HepG2 (cell line): ENCODE measurements at regions not wholly inside any gene's neighbourhood (a gene's known extent, or its start where the extent isn't known, plus 50 kb on each side); places are given as distances from the start of the nearest gene placed in this dataset.

Experiments
- ATAC-seq: fragments of 200-7000 bp; cut with Tn5 transposase; 3 replicates; pipeline ENCODE4 v1.9.1; 2020; ENCODE audit warnings: mild to moderate bottlenecking, moderate library complexity
- BruUV-seq: library from RNA; stranded (reverse); fragments of 400-500 nt; replicated peaks from 2 replicates; lab custom pipeline; 2021; lab: Mats Ljungman, UMichigan
- CTCF ChIA-PET: fragments of 300-600 bp; formaldehyde crosslinking; extraction: SDS; loops from one replicate; lab custom pipeline; 2021; ENCODE audit warnings: low total read pairs, inconsistent platforms, low intra/inter-chr PET ratio; lab: Yijun Ruan, JAX
- POLR2A ChIA-PET: fragments of 350-600 bp; sonication (Branson Sonifier 250); formaldehyde crosslinking; loops from one replicate; lab custom pipeline; 2020; ENCODE audit warnings: antibody characterized with exemption, inconsistent platforms; lab: Yijun Ruan, JAX
- DNase-seq: peaks from one replicate; pipeline ENCODE4 v3.0.0-alpha.2; 2015; ENCODE audit warnings: low spot score
- FAIRE-seq: peaks from 3 replicates; lab custom pipeline; 2011; peaks lifted over from hg19 to GRCh38; lab: Jason Lieb, UNC
- H2AFZ ChIP-seq: one replicate; pipeline ENCODE4 v1.6.1; 2011; ENCODE audit warnings: low read length, inconsistent platforms
- H3K27ac ChIP-seq: fragments of 300-600 bp; 3 replicates; pipeline ENCODE4 v1.8.0; 2011; ENCODE audit warnings: mixed run types, mild to moderate bottlenecking, mixed read lengths, low read length, inconsistent platforms; ENCODE audit not compliant: insufficient read depth; ENCODE audit errors: extremely low read length
- H3K27me3 ChIP-seq, 2 experiments: fragments of 200-600 bp in 1 of 2; 2 replicates in 1 of 2; 3 replicates in 1 of 2; pipeline versions ENCODE4 v1.6.0 to v1.8.0; 2011; ENCODE audit warnings: low read length in 2 of 2, mild to moderate bottlenecking in 2 of 2, moderate library complexity in 2 of 2, inconsistent platforms in 1 of 2; ENCODE audit not compliant: insufficient read depth in 2 of 2, control insufficient read depth in 1 of 2
- H3K36me3 ChIP-seq, 2 experiments: fragments of 200-600 bp in 1 of 2; replicated peaks in 1 of 2; 2 replicates in 1 of 2; 3 replicates in 1 of 2; pipeline versions ENCODE4 v1.5.1 to v1.8.0; 2011; ENCODE audit warnings: low read length in 2 of 2, inconsistent platforms in 1 of 2; ENCODE audit not compliant: insufficient read depth in 2 of 2, control insufficient read depth in 1 of 2
- H3K4me1 ChIP-seq: 2 replicates; pipeline ENCODE4 v1.5.1; 2012; ENCODE audit warnings: low read length, inconsistent platforms; ENCODE audit not compliant: insufficient read depth
- H3K4me2 ChIP-seq: 2 replicates; pipeline ENCODE4 v1.6.0; 2011; ENCODE audit warnings: low read depth, low read length, inconsistent platforms
- H3K4me3 ChIP-seq, 3 experiments: fragments of 200-600 bp in 1 of 3; sonication (generic), shearing (Covaris generic) in 1 of 3; replicated peaks in 1 of 3; 2 replicates each; pipeline ENCODE4 v1.5.1; 2011 to 2016; ENCODE audit warnings: low read length in 3 of 3, inconsistent platforms in 2 of 3, low read depth in 2 of 3, mild to moderate bottlenecking in 2 of 3, control low read depth in 1 of 3, mixed read lengths in 1 of 3; ENCODE audit not compliant: insufficient read depth in 1 of 3
- H3K79me2 ChIP-seq: one replicate; pipeline ENCODE4 v1.6.1; 2011; ENCODE audit warnings: low read length, inconsistent platforms; ENCODE audit not compliant: insufficient read depth
- H3K9ac ChIP-seq: 2 replicates; pipeline ENCODE4 v1.6.0; 2011; ENCODE audit warnings: mild to moderate bottlenecking, low read depth, low read length, inconsistent platforms; ENCODE audit not compliant: insufficient read depth
- H3K9me3 ChIP-seq: 2 replicates; pipeline ENCODE4 v1.5.1; 2012; ENCODE audit warnings: mild to moderate bottlenecking, low read length
- H4K20me1 ChIP-seq: 2 replicates; pipeline ENCODE4 v1.6.0; 2011; ENCODE audit warnings: inconsistent platforms, mild to moderate bottlenecking, low read length, moderate library complexity; ENCODE audit not compliant: insufficient read depth
- ASH2L ChIP-seq: fragments of 300-600, 200-600 bp; sonication (generic); IDR thresholded peaks from 2 replicates; pipeline ENCODE4 v1.7.0; 2017; ENCODE audit warnings: low read depth, mild to moderate bottlenecking, moderate library complexity, mixed read lengths, low read length; ENCODE audit not compliant: insufficient read length
- GFI1 ChIP-seq: sonication (generic); formaldehyde crosslinking; IDR thresholded peaks from 2 replicates; pipeline ENCODE4 v1.5.0; 2020; ENCODE audit warnings: missing genetic modification reagents, mild to moderate bottlenecking, borderline replicate concordance
- LBX2 ChIP-seq: sonication (generic); formaldehyde crosslinking; IDR thresholded peaks from 2 replicates; pipeline ENCODE4 v1.5.0; 2020; ENCODE audit warnings: missing genetic modification reagents, mild to moderate bottlenecking, borderline replicate concordance
- SATB2 ChIP-seq: sonication (generic); formaldehyde crosslinking; IDR thresholded peaks from 2 replicates; pipeline ENCODE4 v1.5.0; 2020; ENCODE audit warnings: missing genetic modification reagents
- ZNF430 ChIP-seq: sonication (generic); formaldehyde crosslinking; IDR thresholded peaks from 2 replicates; pipeline ENCODE4 v1.9.0; 2021; ENCODE audit warnings: mild to moderate bottlenecking, missing genetic modification reagents
- ZNF678 ChIP-seq: sonication (generic); formaldehyde crosslinking; IDR thresholded peaks from 2 replicates; pipeline ENCODE4 v1.4.0; 2020; ENCODE audit warnings: mild to moderate bottlenecking, missing genetic modification reagents
- ZSCAN12 ChIP-seq: sonication (generic); formaldehyde crosslinking; IDR thresholded peaks from 2 replicates; pipeline ENCODE4 v1.9.0; 2021; ENCODE audit warnings: mild to moderate bottlenecking, missing genetic modification reagents
- WGBS: methylation state at CpG from one replicate; pipeline ENCODE4 v1.1.6; 2017; ENCODE audit warnings: low lambda C conversion rate; 5-methylcytosine and 5-hydroxymethylcytosine counted together
- in situ Hi-C: cut with HindIII; loops from 2 replicates; pipeline ENCODE4 v1.10.0; 2017; ENCODE audit warnings: low pct_unique_long_range_greater_than_20kb; ENCODE audit not compliant: extremely low pct_ligation_motif_present
- intact Hi-C: fragments of 100-400 bp; cut with micrococcal nuclease; formaldehyde crosslinking; loops from one replicate; pipeline ENCODE4 v1.10.0; 2022; ENCODE audit not compliant: unreplicated experiment
- TF ChIP-seq, protein P1 (sequence below): sonication (generic); formaldehyde crosslinking; IDR thresholded peaks from 2 replicates; pipeline ENCODE4 v1.4.0; 2020; ENCODE audit warnings: mild to moderate bottlenecking, missing genetic modification reagents
- TF ChIP-seq, protein P2 (sequence below): sonication (generic); formaldehyde crosslinking; IDR thresholded peaks from 2 replicates; pipeline ENCODE4 v1.4.0; 2020; ENCODE audit warnings: mild to moderate bottlenecking, missing genetic modification reagents, borderline replicate concordance

GRCh38 chr4:17068891-17069290, 170.4 kb upstream of the LDB2 start:
- WGBS = 17% methylated on average over 4 of the region's 4 CpGs
- no TSS peak for BruUV-seq
- POLR2A ChIA-PET = no interaction called here
- TF ChIP-seq LBX2 (CRISPR knock-in tag) (no peak), GFI1 (CRISPR knock-in tag) (no peak), SATB2 (CRISPR knock-in tag) (no peak), ASH2L (no peak), ZNF678 (CRISPR knock-in tag) (no peak), ZSCAN12 (CRISPR knock-in tag) (no peak), ZNF430 (no peak)
- TF ChIP-seq, protein P1, sequence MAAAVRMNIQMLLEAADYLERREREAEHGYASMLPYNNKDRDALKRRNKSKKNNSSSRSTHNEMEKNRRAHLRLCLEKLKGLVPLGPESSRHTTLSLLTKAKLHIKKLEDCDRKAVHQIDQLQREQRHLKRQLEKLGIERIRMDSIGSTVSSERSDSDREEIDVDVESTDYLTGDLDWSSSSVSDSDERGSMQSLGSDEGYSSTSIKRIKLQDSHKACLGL (CRISPR knock-in tag) = no peak
- TF ChIP-seq, protein P2, sequence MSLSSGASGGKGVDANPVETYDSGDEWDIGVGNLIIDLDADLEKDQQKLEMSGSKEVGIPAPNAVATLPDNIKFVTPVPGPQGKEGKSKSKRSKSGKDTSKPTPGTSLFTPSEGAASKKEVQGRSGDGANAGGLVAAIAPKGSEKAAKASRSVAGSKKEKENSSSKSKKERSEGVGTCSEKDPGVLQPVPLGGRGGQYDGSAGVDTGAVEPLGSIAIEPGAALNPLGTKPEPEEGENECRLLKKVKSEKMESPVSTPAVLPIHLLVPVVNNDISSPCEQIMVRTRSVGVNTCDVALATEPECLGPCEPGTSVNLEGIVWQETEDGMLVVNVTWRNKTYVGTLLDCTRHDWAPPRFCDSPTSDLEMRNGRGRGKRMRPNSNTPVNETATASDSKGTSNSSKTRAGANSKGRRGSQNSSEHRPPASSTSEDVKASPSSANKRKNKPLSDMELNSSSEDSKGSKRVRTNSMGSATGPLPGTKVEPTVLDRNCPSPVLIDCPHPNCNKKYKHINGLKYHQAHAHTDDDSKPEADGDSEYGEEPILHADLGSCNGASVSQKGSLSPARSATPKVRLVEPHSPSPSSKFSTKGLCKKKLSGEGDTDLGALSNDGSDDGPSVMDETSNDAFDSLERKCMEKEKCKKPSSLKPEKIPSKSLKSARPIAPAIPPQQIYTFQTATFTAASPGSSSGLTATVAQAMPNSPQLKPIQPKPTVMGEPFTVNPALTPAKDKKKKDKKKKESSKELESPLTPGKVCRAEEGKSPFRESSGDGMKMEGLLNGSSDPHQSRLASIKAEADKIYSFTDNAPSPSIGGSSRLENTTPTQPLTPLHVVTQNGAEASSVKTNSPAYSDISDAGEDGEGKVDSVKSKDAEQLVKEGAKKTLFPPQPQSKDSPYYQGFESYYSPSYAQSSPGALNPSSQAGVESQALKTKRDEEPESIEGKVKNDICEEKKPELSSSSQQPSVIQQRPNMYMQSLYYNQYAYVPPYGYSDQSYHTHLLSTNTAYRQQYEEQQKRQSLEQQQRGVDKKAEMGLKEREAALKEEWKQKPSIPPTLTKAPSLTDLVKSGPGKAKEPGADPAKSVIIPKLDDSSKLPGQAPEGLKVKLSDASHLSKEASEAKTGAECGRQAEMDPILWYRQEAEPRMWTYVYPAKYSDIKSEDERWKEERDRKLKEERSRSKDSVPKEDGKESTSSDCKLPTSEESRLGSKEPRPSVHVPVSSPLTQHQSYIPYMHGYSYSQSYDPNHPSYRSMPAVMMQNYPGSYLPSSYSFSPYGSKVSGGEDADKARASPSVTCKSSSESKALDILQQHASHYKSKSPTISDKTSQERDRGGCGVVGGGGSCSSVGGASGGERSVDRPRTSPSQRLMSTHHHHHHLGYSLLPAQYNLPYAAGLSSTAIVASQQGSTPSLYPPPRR (CRISPR knock-in tag) = no peak
- Histone ChIP-seq H3K4me2 (no peak overlapping the region), H3K4me1 (no peaks in the 10 kb centered on the region), H2AFZ (no peak overlapping the region), H3K27me3 (no peaks in the 10 kb centered on the region), H3K9ac (no peak overlapping the region), H4K20me1 (no peaks in the 10 kb centered on the region), H3K79me2 (no peaks in the 10 kb centered on the region), H3K36me3 (no peaks in the 10 kb centered on the region), H3K4me3 (no peak overlapping the region), H3K27ac (no peak overlapping the region), H3K9me3 (no peaks in the 10 kb centered on the region)
- CTCF ChIA-PET = no interaction called here
- ATAC-seq (no peak), DNase-seq (no peak), FAIRE-seq (no peak)
- in situ Hi-C loops = no loop called here
- intact Hi-C loops = no loop called here
